SK-N-SH treated with all-trans-retinoic acid at 6 μM for 48 hours (cell line): ENCODE measurements at regions not wholly inside any gene's neighbourhood (a gene's known extent, or its start where the extent isn't known, plus 50 kb on each side); places are given as distances from the start of the nearest gene placed in this dataset.

ENCODE experiments used
- ATAC-seq: fragments of 200-7000 bp; cut with Tn5 transposase; 3 replicates; pipeline ENCODE4 v1.9.1; 2020; ENCODE audit warnings: mild to moderate bottlenecking, moderate library complexity
- ARNTL ChIP-seq: fragments of 450-650 bp; formaldehyde crosslinking; IDR thresholded peaks from 2 replicates; pipeline ENCODE4 v1.5.0; 2020; ENCODE audit warnings: low read depth, mild to moderate bottlenecking, moderate library complexity, borderline replicate concordance
- BACH2 ChIP-seq: fragments of 250-450 bp; sonication (Bioruptor Pico); IDR thresholded peaks from 2 replicates; pipeline ENCODE4 v1.9.0; 2021; ENCODE audit warnings: mild to moderate bottlenecking, borderline replicate concordance
- ESRRG ChIP-seq: fragments of 250-450 bp; sonication (Bioruptor Pico); IDR thresholded peaks from 2 replicates; pipeline ENCODE4 v1.6.1; 2021; ENCODE audit warnings: mild to moderate bottlenecking
- GLIS3 ChIP-seq: fragments of 250-450 bp; sonication (Bioruptor Pico); IDR thresholded peaks from 2 replicates; pipeline ENCODE4 v1.5.0; 2020; ENCODE audit warnings: mild to moderate bottlenecking, moderate library complexity
- ISL1 ChIP-seq: fragments of 250-450 bp; sonication (Bioruptor Pico); IDR thresholded peaks from 2 replicates; pipeline ENCODE4 v2.1.2; 2022; ENCODE audit warnings: mild to moderate bottlenecking, moderate library complexity
- OSR1 ChIP-seq: fragments of 250-450 bp; sonication (Bioruptor Pico); IDR thresholded peaks from 2 replicates; pipeline ENCODE4 v1.8.0; 2022; ENCODE audit warnings: moderate library complexity, mild to moderate bottlenecking, inconsistent platforms
- RARB ChIP-seq: fragments of 250-450 bp; sonication (Bioruptor Pico); IDR thresholded peaks from 2 replicates; pipeline ENCODE4 v1.8.0; 2021; ENCODE audit warnings: mild to moderate bottlenecking, moderate library complexity
- SNAI2 ChIP-seq: fragments of 250-450 bp; sonication (Bioruptor Pico); IDR thresholded peaks from 2 replicates; pipeline ENCODE4 v1.5.0; 2020; ENCODE audit warnings: mild to moderate bottlenecking, moderate library complexity
- TCF4 ChIP-seq: fragments of 250-450 bp; sonication (Bioruptor Pico); IDR thresholded peaks from 2 replicates; pipeline ENCODE4 v1.8.0; 2021; ENCODE audit warnings: mild to moderate bottlenecking, moderate library complexity, borderline replicate concordance
- ZC3H10 ChIP-seq: fragments of 250-450 bp; sonication (Bioruptor Pico); IDR thresholded peaks from 2 replicates; pipeline ENCODE4 v1.5.1; 2021; ENCODE audit warnings: mild to moderate bottlenecking, moderate library complexity
- ZFP3 ChIP-seq: fragments of 250-450 bp; sonication (Bioruptor Pico); IDR thresholded peaks from 2 replicates; pipeline ENCODE4 v1.5.0; 2020; ENCODE audit warnings: mild to moderate bottlenecking, moderate library complexity
- ZFP30 ChIP-seq: fragments of 450-650 bp; formaldehyde crosslinking; IDR thresholded peaks from 2 replicates; pipeline ENCODE4 v1.5.0; 2022; ENCODE audit warnings: mild to moderate bottlenecking, moderate library complexity
- ZNF565 ChIP-seq: fragments of 450-650 bp; formaldehyde crosslinking; conservative IDR thresholded peaks from 2 replicates; pipeline ENCODE4 v1.5.0; 2020; ENCODE audit warnings: low read depth, mild to moderate bottlenecking, moderate library complexity
- ZNF70 ChIP-seq: fragments of 450-650 bp; formaldehyde crosslinking; IDR thresholded peaks from 2 replicates; pipeline ENCODE4 v1.5.0; 2020; ENCODE audit warnings: mild to moderate bottlenecking, moderate library complexity
- ZNF8 ChIP-seq: fragments of 450-650 bp; formaldehyde crosslinking; IDR thresholded peaks from 2 replicates; pipeline ENCODE4 v1.5.0; 2020; ENCODE audit warnings: mild to moderate bottlenecking, moderate library complexity
- TF ChIP-seq, protein P1 (sequence below): fragments of 250-450 bp; sonication (Bioruptor Pico); IDR thresholded peaks from 2 replicates; pipeline ENCODE4 v1.8.0; 2020; ENCODE audit warnings: mild to moderate bottlenecking, moderate library complexity, borderline replicate concordance
- TF ChIP-seq, protein P2 (sequence below): fragments of 250-450 bp; sonication (Bioruptor Pico); IDR thresholded peaks from 2 replicates; pipeline ENCODE4 v1.5.1; 2020; ENCODE audit warnings: low read depth, mild to moderate bottlenecking, moderate library complexity
- TF ChIP-seq, protein P3 (sequence below): fragments of 250-450 bp; sonication (Bioruptor Pico); IDR thresholded peaks from 2 replicates; pipeline ENCODE4 v1.5.0; 2020; ENCODE audit warnings: mild to moderate bottlenecking, moderate library complexity

DNA sequence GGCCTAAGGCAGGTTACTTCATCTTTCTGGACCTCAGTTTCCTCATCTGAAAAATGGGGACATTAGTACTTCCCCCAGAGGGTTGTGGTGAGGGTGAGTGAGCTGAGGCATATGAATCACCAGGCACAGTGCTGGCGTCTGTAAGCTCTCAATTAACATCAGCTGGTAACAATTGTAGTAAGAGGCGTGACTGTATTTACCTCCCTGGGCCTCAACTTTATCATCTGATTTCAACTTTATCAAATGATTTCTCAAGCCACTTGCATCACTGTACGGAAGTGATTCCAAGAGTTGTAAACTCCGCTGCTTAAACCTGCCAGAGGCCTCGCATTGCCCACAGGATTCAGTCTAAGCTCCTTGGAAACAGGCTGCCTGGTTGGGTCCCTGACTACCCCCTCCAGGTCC lies 53.6 kb upstream of the PKDCC start:
- TF ChIP-seq ARNTL (CRISPR knock-in tag) (no peak), ZFP3 (CRISPR knock-in tag) (no peak), ZNF70 (no peak), GLIS3 (CRISPR knock-in tag) (no peak)
- TF ChIP-seq, protein P1, sequence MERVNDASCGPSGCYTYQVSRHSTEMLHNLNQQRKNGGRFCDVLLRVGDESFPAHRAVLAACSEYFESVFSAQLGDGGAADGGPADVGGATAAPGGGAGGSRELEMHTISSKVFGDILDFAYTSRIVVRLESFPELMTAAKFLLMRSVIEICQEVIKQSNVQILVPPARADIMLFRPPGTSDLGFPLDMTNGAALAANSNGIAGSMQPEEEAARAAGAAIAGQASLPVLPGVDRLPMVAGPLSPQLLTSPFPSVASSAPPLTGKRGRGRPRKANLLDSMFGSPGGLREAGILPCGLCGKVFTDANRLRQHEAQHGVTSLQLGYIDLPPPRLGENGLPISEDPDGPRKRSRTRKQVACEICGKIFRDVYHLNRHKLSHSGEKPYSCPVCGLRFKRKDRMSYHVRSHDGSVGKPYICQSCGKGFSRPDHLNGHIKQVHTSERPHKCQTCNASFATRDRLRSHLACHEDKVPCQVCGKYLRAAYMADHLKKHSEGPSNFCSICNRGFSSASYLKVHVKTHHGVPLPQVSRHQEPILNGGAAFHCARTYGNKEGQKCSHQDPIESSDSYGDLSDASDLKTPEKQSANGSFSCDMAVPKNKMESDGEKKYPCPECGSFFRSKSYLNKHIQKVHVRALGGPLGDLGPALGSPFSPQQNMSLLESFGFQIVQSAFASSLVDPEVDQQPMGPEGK (CRISPR knock-in tag): no peak
- ATAC-seq: no peak

DNA sequence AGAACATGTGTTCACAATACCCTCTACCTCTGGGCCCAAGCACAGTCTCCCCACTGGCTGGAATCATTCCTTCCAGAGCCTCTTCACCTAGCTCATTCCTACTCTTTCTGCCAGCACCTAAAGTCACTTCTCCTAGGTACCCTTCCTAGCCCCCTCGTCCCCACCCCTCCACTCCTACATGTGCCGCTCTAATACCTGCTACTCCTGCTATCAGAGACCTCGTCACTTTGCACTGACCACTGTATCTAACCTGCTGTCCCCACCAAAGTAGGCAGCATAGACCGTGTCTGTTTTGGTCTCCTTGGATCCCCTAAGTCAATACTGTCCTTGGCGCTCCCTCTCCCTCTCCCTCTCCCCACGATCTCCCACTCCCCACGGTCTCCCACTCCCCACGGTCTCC lies 53.2 kb upstream of the PKDCC start:
- ATAC-seq: no peak

DNA sequence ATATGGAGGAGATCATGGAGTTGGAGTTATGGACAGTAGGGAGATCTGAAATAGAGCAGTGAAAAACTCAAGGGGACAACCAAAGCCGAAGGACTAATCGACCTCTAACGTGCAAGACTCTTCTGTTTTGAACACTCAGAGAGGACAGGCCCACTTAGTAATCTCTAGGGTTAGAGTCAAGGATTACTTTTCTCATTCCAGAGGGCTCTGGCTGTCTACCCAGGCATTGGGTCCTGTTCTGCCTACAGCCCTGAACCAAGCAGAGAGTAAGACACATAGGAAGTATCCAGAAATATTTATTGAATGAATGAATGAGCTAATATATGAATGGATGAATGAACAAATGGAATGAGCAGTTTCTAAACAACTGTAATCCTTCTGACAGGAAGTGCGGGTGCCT lies 50.3 kb upstream of the PKDCC start:
- no peak for TF ChIP-seq ISL1 (CRISPR knock-in tag)
- no peak for TF ChIP-seq GLIS3 (CRISPR knock-in tag)
- no peak for TF ChIP-seq RARB (CRISPR knock-in tag)
- TF ChIP-seq BACH2 (CRISPR knock-in tag): no peak
- no peak for TF ChIP-seq SNAI2
- no peak for TF ChIP-seq ZC3H10
- no peak for TF ChIP-seq ZFP30 (CRISPR knock-in tag)
- no peak for TF ChIP-seq TCF4 (CRISPR knock-in tag)
- TF ChIP-seq, protein P1 (CRISPR knock-in tag): no peak
- TF ChIP-seq ESRRG (CRISPR knock-in tag): no peak
- TF ChIP-seq OSR1 (CRISPR knock-in tag): no peak
- TF ChIP-seq ZFP3 (CRISPR knock-in tag): no peak
- TF ChIP-seq ZNF565 (CRISPR knock-in tag): no peak
- TF ChIP-seq ARNTL (CRISPR knock-in tag): no peak
- no peak for TF ChIP-seq ZNF8 (CRISPR knock-in tag)

More for the DNA sequence above, 53.2 kb upstream of the PKDCC start:
- TF ChIP-seq, protein P2, sequence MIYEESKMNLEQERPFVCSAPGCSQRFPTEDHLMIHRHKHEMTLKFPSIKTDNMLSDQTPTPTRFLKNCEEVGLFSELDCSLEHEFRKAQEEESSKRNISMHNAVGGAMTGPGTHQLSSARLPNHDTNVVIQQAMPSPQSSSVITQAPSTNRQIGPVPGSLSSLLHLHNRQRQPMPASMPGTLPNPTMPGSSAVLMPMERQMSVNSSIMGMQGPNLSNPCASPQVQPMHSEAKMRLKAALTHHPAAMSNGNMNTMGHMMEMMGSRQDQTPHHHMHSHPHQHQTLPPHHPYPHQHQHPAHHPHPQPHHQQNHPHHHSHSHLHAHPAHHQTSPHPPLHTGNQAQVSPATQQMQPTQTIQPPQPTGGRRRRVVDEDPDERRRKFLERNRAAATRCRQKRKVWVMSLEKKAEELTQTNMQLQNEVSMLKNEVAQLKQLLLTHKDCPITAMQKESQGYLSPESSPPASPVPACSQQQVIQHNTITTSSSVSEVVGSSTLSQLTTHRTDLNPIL (CRISPR knock-in tag): no peak
- TF ChIP-seq ZFP30 (CRISPR knock-in tag) (no peak), GLIS3 (CRISPR knock-in tag) (no peak)
- TF ChIP-seq, protein P3, sequence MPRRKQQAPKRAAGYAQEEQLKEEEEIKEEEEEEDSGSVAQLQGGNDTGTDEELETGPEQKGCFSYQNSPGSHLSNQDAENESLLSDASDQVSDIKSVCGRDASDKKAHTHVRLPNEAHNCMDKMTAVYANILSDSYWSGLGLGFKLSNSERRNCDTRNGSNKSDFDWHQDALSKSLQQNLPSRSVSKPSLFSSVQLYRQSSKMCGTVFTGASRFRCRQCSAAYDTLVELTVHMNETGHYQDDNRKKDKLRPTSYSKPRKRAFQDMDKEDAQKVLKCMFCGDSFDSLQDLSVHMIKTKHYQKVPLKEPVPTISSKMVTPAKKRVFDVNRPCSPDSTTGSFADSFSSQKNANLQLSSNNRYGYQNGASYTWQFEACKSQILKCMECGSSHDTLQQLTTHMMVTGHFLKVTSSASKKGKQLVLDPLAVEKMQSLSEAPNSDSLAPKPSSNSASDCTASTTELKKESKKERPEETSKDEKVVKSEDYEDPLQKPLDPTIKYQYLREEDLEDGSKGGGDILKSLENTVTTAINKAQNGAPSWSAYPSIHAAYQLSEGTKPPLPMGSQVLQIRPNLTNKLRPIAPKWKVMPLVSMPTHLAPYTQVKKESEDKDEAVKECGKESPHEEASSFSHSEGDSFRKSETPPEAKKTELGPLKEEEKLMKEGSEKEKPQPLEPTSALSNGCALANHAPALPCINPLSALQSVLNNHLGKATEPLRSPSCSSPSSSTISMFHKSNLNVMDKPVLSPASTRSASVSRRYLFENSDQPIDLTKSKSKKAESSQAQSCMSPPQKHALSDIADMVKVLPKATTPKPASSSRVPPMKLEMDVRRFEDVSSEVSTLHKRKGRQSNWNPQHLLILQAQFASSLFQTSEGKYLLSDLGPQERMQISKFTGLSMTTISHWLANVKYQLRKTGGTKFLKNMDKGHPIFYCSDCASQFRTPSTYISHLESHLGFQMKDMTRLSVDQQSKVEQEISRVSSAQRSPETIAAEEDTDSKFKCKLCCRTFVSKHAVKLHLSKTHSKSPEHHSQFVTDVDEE (CRISPR knock-in tag): no peak
- TF ChIP-seq, all 23 proteins: peak for 0

More for the DNA sequence above, 50.3 kb upstream of the PKDCC start:
- no peak for ATAC-seq
